Right atrium auricular region (tissue), 2 donors: ENCODE measurements at regions not wholly inside any gene's neighbourhood (a gene's known extent, or its start where the extent isn't known, plus 50 kb on each side); places are given as distances from the start of the nearest gene placed in this dataset.

Source experiments
- DNase-seq: peaks from one replicate; pipeline ENCODE4 v3.0.0-alpha.2; 2019; ENCODE audit warnings: low spot score
- H3K27ac ChIP-seq, 2 donors: fragments of 200-600 bp; sonication (generic); 1 replicate in 1 of 2; 2 replicates in 1 of 2; pipeline ENCODE4 v1.5.1; 2016 to 2019
- H3K27me3 ChIP-seq, 2 donors: fragments of 200-600 bp; sonication (generic); one replicate each; pipeline versions ENCODE4 v1.5.1 to v1.6.0; 2017 to 2019
- H3K36me3 ChIP-seq: fragments of 200-600 bp; sonication (generic); one replicate; pipeline ENCODE4 v1.5.1; 2016
- H3K4me1 ChIP-seq, 2 donors: fragments of 200-600 bp; sonication (generic); one replicate each; pipeline versions ENCODE4 v1.5.1 to v1.6.0; 2017 to 2019
- H3K4me3 ChIP-seq, 2 donors: fragments of 200-600 bp; sonication (generic); 1 replicate in 1 of 2; 2 replicates in 1 of 2; pipeline ENCODE4 v1.5.1; 2017 to 2019; ENCODE audit warnings: mild to moderate bottlenecking in 1 of 2, moderate library complexity in 1 of 2
- H3K9me3 ChIP-seq, 2 donors: fragments of 200-600 bp; sonication (generic); one replicate each; pipeline ENCODE4 v1.5.1; 2019
- CTCF ChIP-seq, 2 donors: fragments of 200-600 bp; sonication (generic); IDR thresholded peaks; one replicate each; pipeline ENCODE4 v1.5.1; 2019; ENCODE audit warnings: antibody characterized with exemption in 2 of 2

GRCh38 chr4:66544281-66544680, 874.0 kb upstream of the EPHA5 start:
- H3K27me3 ChIP-seq, result no peaks in the 10 kb centered on the region
- H3K36me3 ChIP-seq, result no peaks in the 10 kb centered on the region
- no peak overlapping the region for H3K4me3 ChIP-seq
- no peaks in the 10 kb centered on the region for H3K4me1 ChIP-seq
- no peak for TF ChIP-seq CTCF (IDR thresholded peaks at IDR 0.05)
- H3K27ac ChIP-seq, result no peak overlapping the region
- DNase-seq, result no peak
- no peaks in the 10 kb centered on the region for H3K9me3 ChIP-seq

GRCh38 chr4:66539745-66540144, 869.5 kb upstream of the EPHA5 start:
- Histone ChIP-seq H3K36me3 (no peaks in the 10 kb centered on the region), H3K4me3 (no peak overlapping the region), H3K27ac (no peak overlapping the region), H3K9me3 (no peaks in the 10 kb centered on the region), H3K4me1 (no peaks in the 10 kb centered on the region), H3K27me3 (no peaks in the 10 kb centered on the region)
- no peak for TF ChIP-seq CTCF (IDR thresholded peaks at IDR 0.05)
- DNase-seq, result no peak

GRCh38 chr4:66524781-66525180, 854.5 kb upstream of the EPHA5 start:
- DNase-seq, result no peak
- Histone ChIP-seq H3K9me3 (peaks cover 0 to 3% of the 10 kb centered on the region in 2 donors), H3K27ac (no peak overlapping the region), H3K4me1 (no peaks in the 10 kb centered on the region), H3K27me3 (no peaks in the 10 kb centered on the region), H3K4me3 (no peak overlapping the region), H3K36me3 (no peaks in the 10 kb centered on the region)
- no peak for TF ChIP-seq CTCF (IDR thresholded peaks at IDR 0.05)

- no peak overlapping the region for H3K4me3 ChIP-seq
- peaks cover 0 to 3% of the 10 kb centered on the region in 2 donors for H3K9me3 ChIP-seq
- no peak for TF ChIP-seq CTCF (IDR thresholded peaks at IDR 0.05)
- DNase-seq, result no peak
- no peak overlapping the region for H3K27ac ChIP-seq
- no peaks in the 10 kb centered on the region for H3K27me3 ChIP-seq
- no peaks in the 10 kb centered on the region for H3K36me3 ChIP-seq
- H3K4me1 ChIP-seq, result no peaks in the 10 kb centered on the region
Observed at GRCh38 chr4:66522244-66522643, 852.0 kb upstream of the EPHA5 start.

GRCh38 chr4:66516940-66517339, 846.7 kb upstream of the EPHA5 start:
- Histone ChIP-seq H3K9me3 (peaks cover 0 to 4% of the 10 kb centered on the region in 2 donors), H3K4me1 (no peaks in the 10 kb centered on the region), H3K36me3 (no peaks in the 10 kb centered on the region), H3K4me3 (no peak overlapping the region), H3K27ac (no peak overlapping the region), H3K27me3 (no peaks in the 10 kb centered on the region)
- no peak for TF ChIP-seq CTCF (IDR thresholded peaks at IDR 0.05)
- DNase-seq, result no peak

GRCh38 chr4:66506985-66507384, 836.7 kb upstream of the EPHA5 start:
- no peak overlapping the region for H3K4me3 ChIP-seq
- no peaks in the 10 kb centered on the region for H3K27me3 ChIP-seq
- TF ChIP-seq CTCF (IDR thresholded peaks at IDR 0.05), result no peak
- DNase-seq, result no peak
- H3K4me1 ChIP-seq, result no peaks in the 10 kb centered on the region
- H3K9me3 ChIP-seq, result peaks cover 0 to 6% of the 10 kb centered on the region in 2 donors
- no peaks in the 10 kb centered on the region for H3K36me3 ChIP-seq
- H3K27ac ChIP-seq, result no peak overlapping the region
